ENCODE measurements at regions not wholly inside any gene's neighbourhood (a gene's known extent, or its start where the extent isn't known, plus 50 kb on each side); places are given as distances from the start of the nearest gene placed in this dataset.

GRCh38 chr2:137824501-137824900 lies 139.8 kb upstream of the HNMT start:
- DNase-seq (ENCODE audit: low spot score), result no peak

GRCh38 chr2:137826373-137827372 lies 137.6 kb upstream of the HNMT start:
- DNase-seq (ENCODE audit: low spot score), result no peak

- no peak for DNase-seq (ENCODE audit: low spot score)
These were observed 135.6 kb upstream of the HNMT start for GRCh38 chr2:137828624-137829023.

GRCh38 chr2:137829251-137829650 lies 135.0 kb upstream of the HNMT start:
- no peak for DNase-seq (ENCODE audit: low spot score)

GRCh38 chr2:137834760-137835379 lies 129.4 kb upstream of the HNMT start:
- no peak for DNase-seq (ENCODE audit: low spot score)

- DNase-seq (ENCODE audit: low spot score), result no peak
These were observed 127.6 kb upstream of the HNMT start for GRCh38 chr2:137836671-137837070.

GRCh38 chr2:137837830-137838229 lies 126.4 kb upstream of the HNMT start:
- no peak for DNase-seq (ENCODE audit: low spot score)

- DNase-seq (ENCODE audit: low spot score), result peak; percentile 54
These were observed 125.8 kb upstream of the HNMT start for GRCh38 chr2:137838255-137839092.

GRCh38 chr2:137842430-137842829 lies 121.8 kb upstream of the HNMT start:
- DNase-seq (ENCODE audit: low spot score), result no peak

GRCh38 chr2:137842952-137843351 lies 121.3 kb upstream of the HNMT start:
- DNase-seq (ENCODE audit: low spot score), result no peak

- DNase-seq (ENCODE audit: low spot score), result no peak
These were observed 118.9 kb upstream of the HNMT start for GRCh38 chr2:137845422-137845821.

- no peak for DNase-seq (ENCODE audit: low spot score)
These were observed 117.3 kb upstream of the HNMT start for GRCh38 chr2:137846993-137847392.

- no peak for DNase-seq (ENCODE audit: low spot score)
These were observed 116.8 kb upstream of the HNMT start for GRCh38 chr2:137847443-137847842.

- DNase-seq (ENCODE audit: low spot score), result no peak
These were observed 106.4 kb upstream of the HNMT start for GRCh38 chr2:137857881-137858280.

- no peak for DNase-seq (ENCODE audit: low spot score)
These were observed 101.6 kb upstream of the HNMT start for GRCh38 chr2:137862651-137863050.

- DNase-seq (ENCODE audit: low spot score), result peak; percentile 61
These were observed 98.2 kb upstream of the HNMT start for GRCh38 chr2:137865954-137866540.

GRCh38 chr2:137870682-137871081 lies 93.6 kb upstream of the HNMT start:
- DNase-seq (ENCODE audit: low spot score), result no peak

- no peak for DNase-seq (ENCODE audit: low spot score)
These were observed 91.7 kb upstream of the HNMT start for GRCh38 chr2:137872577-137872976.

GRCh38 chr2:137873536-137874244 lies 90.6 kb upstream of the HNMT start:
- no peak for DNase-seq (ENCODE audit: low spot score)

- no peak for DNase-seq (ENCODE audit: low spot score)
These were observed 85.2 kb upstream of the HNMT start for GRCh38 chr2:137879121-137879520.

- no peak for DNase-seq (ENCODE audit: low spot score)
These were observed 82.6 kb upstream of the HNMT start for GRCh38 chr2:137881711-137882110.

Data from Ammon's horn (tissue), 1 donor.